NT2/D1 (cell line): ENCODE measurements at regions not wholly inside any gene's neighbourhood (a gene's known extent, or its start where the extent isn't known, plus 50 kb on each side); places are given as distances from the start of the nearest gene placed in this dataset.

Experiments used
- DNase-seq: peaks from one replicate; pipeline ENCODE4 v3.0.0-alpha.2; 2011; ENCODE audit warnings: low read depth, low spot score
- H3K27me3 ChIP-seq: 2 replicates; pipeline ENCODE4 v1.6.0; 2011; ENCODE audit warnings: mild to moderate bottlenecking; ENCODE audit not compliant: insufficient read length, insufficient read depth
- H3K36me3 ChIP-seq: 2 replicates; pipeline ENCODE4 v1.6.1; 2011; ENCODE audit warnings: mild to moderate bottlenecking, low read length, mixed read lengths; ENCODE audit not compliant: insufficient read depth, insufficient read length
- H3K4me1 ChIP-seq: 2 replicates; pipeline ENCODE4 v1.5.1; 2011; ENCODE audit not compliant: insufficient read depth, insufficient read length
- H3K4me3 ChIP-seq: 2 replicates; pipeline ENCODE4 v1.5.1; 2011; ENCODE audit warnings: low read depth; ENCODE audit not compliant: insufficient read length
- H3K9ac ChIP-seq: 2 replicates; pipeline ENCODE4 v1.6.0; 2011; ENCODE audit warnings: low read depth; ENCODE audit not compliant: insufficient read length
- H3K9me3 ChIP-seq: 2 replicates; pipeline ENCODE4 v1.5.1; 2011; ENCODE audit warnings: mild to moderate bottlenecking, low read length; ENCODE audit not compliant: insufficient read depth
- SUZ12 ChIP-seq: IDR thresholded peaks from 2 replicates; pipeline ENCODE4 v1.6.1; 2011; ENCODE audit not compliant: insufficient read length, insufficient read depth; ENCODE audit errors: extremely low read depth
- YY1 ChIP-seq: IDR thresholded peaks from 2 replicates; pipeline ENCODE4 v1.6.1; 2011; ENCODE audit not compliant: insufficient read length, insufficient read depth
- ZNF274 ChIP-seq: IDR thresholded peaks from 2 replicates; pipeline ENCODE4 v1.6.1; 2011; ENCODE audit warnings: mild to moderate bottlenecking, low read depth, low read length

- H3K4me1 ChIP-seq: no peaks in the 10 kb centered on the region
- H3K4me3 ChIP-seq: no peak overlapping the region
- no peak for DNase-seq
- no peaks in the 10 kb centered on the region for H3K27me3 ChIP-seq
- no peaks in the 10 kb centered on the region for H3K36me3 ChIP-seq
- H3K9ac ChIP-seq: no peak overlapping the region
- no peak for TF ChIP-seq YY1
- TF ChIP-seq ZNF274: no peak
- no peak for TF ChIP-seq SUZ12
- H3K9me3 ChIP-seq: no peaks in the 10 kb centered on the region
These were observed 172.9 kb upstream of the IL12B start for GRCh38 chr5:159503236-159503635.

GRCh38 chr5:159504106-159504856 is 174.0 kb upstream of the IL12B start:
- no peaks in the 10 kb centered on the region for H3K27me3 ChIP-seq
- no peaks in the 10 kb centered on the region for H3K36me3 ChIP-seq
- no peak for DNase-seq
- H3K4me3 ChIP-seq: no peak overlapping the region
- H3K9me3 ChIP-seq: no peaks in the 10 kb centered on the region
- no peaks in the 10 kb centered on the region for H3K4me1 ChIP-seq
- TF ChIP-seq YY1 (no peak), ZNF274 (no peak), SUZ12 (no peak)
- no peak overlapping the region for H3K9ac ChIP-seq

- no peaks in the 10 kb centered on the region for H3K9me3 ChIP-seq
- H3K27me3 ChIP-seq: no peaks in the 10 kb centered on the region
- no peak for TF ChIP-seq YY1
- TF ChIP-seq SUZ12: no peak
- no peak for TF ChIP-seq ZNF274
- H3K4me1 ChIP-seq: no peaks in the 10 kb centered on the region
- H3K36me3 ChIP-seq: no peaks in the 10 kb centered on the region
- no peak for DNase-seq
- no peak overlapping the region for H3K9ac ChIP-seq
- H3K4me3 ChIP-seq: no peak overlapping the region
These were observed 174.6 kb upstream of the IL12B start for GRCh38 chr5:159504857-159505304.

- no peak for DNase-seq
- TF ChIP-seq YY1: no peak
- no peak for TF ChIP-seq SUZ12
- TF ChIP-seq ZNF274: no peak
These were observed 176.8 kb upstream of the IL12B start for GRCh38 chr5:159507055-159507454.

GRCh38 chr5:159507661-159508060 is 177.4 kb upstream of the IL12B start:
- Histone ChIP-seq H3K9ac (no peak overlapping the region), H3K36me3 (no peaks in the 10 kb centered on the region), H3K4me3 (no peak overlapping the region), H3K4me1 (no peaks in the 10 kb centered on the region), H3K27me3 (no peaks in the 10 kb centered on the region), H3K9me3 (no peaks in the 10 kb centered on the region)
- DNase-seq: no peak
- TF ChIP-seq YY1 (no peak), SUZ12 (no peak), ZNF274 (no peak)

More at GRCh38 chr5:159507055-159507454, 176.8 kb upstream of the IL12B start:
- H3K9me3 ChIP-seq: no peaks in the 10 kb centered on the region
- no peaks in the 10 kb centered on the region for H3K27me3 ChIP-seq
- H3K36me3 ChIP-seq: no peaks in the 10 kb centered on the region
- no peak overlapping the region for H3K4me3 ChIP-seq
- no peaks in the 10 kb centered on the region for H3K4me1 ChIP-seq
- no peak overlapping the region for H3K9ac ChIP-seq

GRCh38 chr5:159508344-159508743 is 178.1 kb upstream of the IL12B start:
- DNase-seq: no peak
- Histone ChIP-seq H3K4me3 (no peak overlapping the region), H3K4me1 (no peaks in the 10 kb centered on the region), H3K9ac (no peak overlapping the region), H3K9me3 (no peaks in the 10 kb centered on the region), H3K36me3 (no peaks in the 10 kb centered on the region), H3K27me3 (no peaks in the 10 kb centered on the region)
- TF ChIP-seq YY1 (no peak), SUZ12 (no peak), ZNF274 (no peak)

GRCh38 chr5:159509002-159509660 is 178.8 kb upstream of the IL12B start:
- TF ChIP-seq YY1: no peak
- no peak for TF ChIP-seq SUZ12
- TF ChIP-seq ZNF274: no peak
- H3K4me3 ChIP-seq: no peak overlapping the region
- no peak for DNase-seq
- no peaks in the 10 kb centered on the region for H3K4me1 ChIP-seq
- H3K36me3 ChIP-seq: no peaks in the 10 kb centered on the region
- H3K9ac ChIP-seq: no peak overlapping the region
- H3K27me3 ChIP-seq: no peaks in the 10 kb centered on the region
- H3K9me3 ChIP-seq: no peaks in the 10 kb centered on the region
